Activated naive CD4-positive, alpha-beta T cell treated with anti-CD3 and anti-CD28 coated beads, Interleukin-2, amount 50 U/mL, for 24 hours (primary cell): ENCODE measurements at regions not wholly inside any gene's neighbourhood (a gene's known extent, or its start where the extent isn't known, plus 50 kb on each side); places are given as distances from the start of the nearest gene placed in this dataset.

Experiments used
- H3K27ac Mint-ChIP-seq: one replicate; pipeline ENCODE4 v1.8.0; 2021; ENCODE audit warnings: mild to moderate bottlenecking, mixed read lengths
- H3K27me3 Mint-ChIP-seq: one replicate; pipeline ENCODE4 v1.8.0; 2021; ENCODE audit warnings: mixed read lengths
- H3K36me3 Mint-ChIP-seq: one replicate; pipeline ENCODE4 v1.8.0; 2021; ENCODE audit warnings: mixed read lengths
- H3K4me1 Mint-ChIP-seq: one replicate; pipeline ENCODE4 v1.8.0; 2021; ENCODE audit warnings: mixed read lengths
- H3K4me3 Mint-ChIP-seq: one replicate; pipeline ENCODE4 v1.8.0; 2021; ENCODE audit warnings: mild to moderate bottlenecking, mixed read lengths
- H3K9me3 Mint-ChIP-seq: one replicate; pipeline ENCODE4 v1.8.0; 2021; ENCODE audit warnings: mixed read lengths

- H3K9me3 Mint-ChIP-seq = no peaks in the 10 kb centered on the region
- no peaks in the 10 kb centered on the region for H3K27me3 Mint-ChIP-seq
- H3K27ac Mint-ChIP-seq = no peak overlapping the region
- no peaks in the 10 kb centered on the region for H3K4me1 Mint-ChIP-seq
- H3K4me3 Mint-ChIP-seq = no peak overlapping the region
- no peaks in the 10 kb centered on the region for H3K36me3 Mint-ChIP-seq
Observed at GRCh38 chr13:61696676-61697075, 281.0 kb upstream of the PCDH20 start.

- H3K27ac Mint-ChIP-seq = no peak overlapping the region
- no peaks in the 10 kb centered on the region for H3K36me3 Mint-ChIP-seq
- no peak overlapping the region for H3K4me3 Mint-ChIP-seq
- H3K9me3 Mint-ChIP-seq = no peaks in the 10 kb centered on the region
- no peaks in the 10 kb centered on the region for H3K4me1 Mint-ChIP-seq
- no peaks in the 10 kb centered on the region for H3K27me3 Mint-ChIP-seq
Observed at GRCh38 chr13:61695147-61695546, 279.5 kb upstream of the PCDH20 start.

GRCh38 chr13:61692691-61693090 is 277.0 kb upstream of the PCDH20 start:
- Mint-ChIP-seq H3K4me1 (no peaks in the 10 kb centered on the region), H3K36me3 (no peaks in the 10 kb centered on the region), H3K4me3 (no peak overlapping the region), H3K9me3 (peaks cover 6% of the 10 kb centered on the region), H3K27me3 (no peaks in the 10 kb centered on the region), H3K27ac (no peak overlapping the region)

- Mint-ChIP-seq H3K4me1 (no peaks in the 10 kb centered on the region), H3K9me3 (peaks cover 19% of the 10 kb centered on the region), H3K36me3 (no peaks in the 10 kb centered on the region), H3K27ac (no peak overlapping the region), H3K4me3 (no peak overlapping the region), H3K27me3 (no peaks in the 10 kb centered on the region)
Observed at GRCh38 chr13:61685682-61686012, 270.0 kb upstream of the PCDH20 start.

GRCh38 chr13:61684976-61685681 is 269.5 kb upstream of the PCDH20 start:
- no peak overlapping the region for H3K4me3 Mint-ChIP-seq

GRCh38 chr13:61672756-61673155 is 257.1 kb upstream of the PCDH20 start:
- Mint-ChIP-seq H3K27ac (no peak overlapping the region), H3K4me1 (no peaks in the 10 kb centered on the region), H3K27me3 (no peaks in the 10 kb centered on the region), H3K4me3 (no peak overlapping the region), H3K36me3 (no peaks in the 10 kb centered on the region), H3K9me3 (peaks cover 9% of the 10 kb centered on the region)

More at GRCh38 chr13:61684976-61685681, 269.5 kb upstream of the PCDH20 start:
- Mint-ChIP-seq H3K4me1 (no peaks in the 10 kb centered on the region), H3K36me3 (no peaks in the 10 kb centered on the region), H3K27ac (no peak overlapping the region), H3K27me3 (no peaks in the 10 kb centered on the region), H3K9me3 (peaks cover 19% of the 10 kb centered on the region)

- Mint-ChIP-seq H3K4me3 (no peak overlapping the region), H3K27me3 (no peaks in the 10 kb centered on the region), H3K9me3 (peaks cover 5% of the 10 kb centered on the region), H3K36me3 (no peaks in the 10 kb centered on the region), H3K27ac (no peak overlapping the region), H3K4me1 (no peaks in the 10 kb centered on the region)
Observed at GRCh38 chr13:61670384-61671161, 254.9 kb upstream of the PCDH20 start.

- H3K27ac Mint-ChIP-seq = no peak overlapping the region
Observed at GRCh38 chr13:61664801-61665705, 249.4 kb upstream of the PCDH20 start.

GRCh38 chr13:61654481-61654880 is 238.8 kb upstream of the PCDH20 start:
- H3K4me1 Mint-ChIP-seq = no peaks in the 10 kb centered on the region
- H3K27me3 Mint-ChIP-seq = no peaks in the 10 kb centered on the region
- no peak overlapping the region for H3K4me3 Mint-ChIP-seq
- H3K27ac Mint-ChIP-seq = no peak overlapping the region
- H3K9me3 Mint-ChIP-seq = peaks cover 8% of the 10 kb centered on the region
- H3K36me3 Mint-ChIP-seq = no peaks in the 10 kb centered on the region

More at GRCh38 chr13:61664801-61665705, 249.4 kb upstream of the PCDH20 start:
- Mint-ChIP-seq H3K36me3 (no peaks in the 10 kb centered on the region), H3K27me3 (no peaks in the 10 kb centered on the region), H3K9me3 (no peaks in the 10 kb centered on the region), H3K4me3 (no peak overlapping the region), H3K4me1 (no peaks in the 10 kb centered on the region)

GRCh38 chr13:61648547-61648946 is 232.9 kb upstream of the PCDH20 start:
- H3K4me1 Mint-ChIP-seq = no peaks in the 10 kb centered on the region
- no peaks in the 10 kb centered on the region for H3K36me3 Mint-ChIP-seq
- H3K27ac Mint-ChIP-seq = no peak overlapping the region
- peaks cover 6% of the 10 kb centered on the region for H3K9me3 Mint-ChIP-seq
- H3K27me3 Mint-ChIP-seq = no peaks in the 10 kb centered on the region
- no peak overlapping the region for H3K4me3 Mint-ChIP-seq

- no peak overlapping the region for H3K27ac Mint-ChIP-seq
- no peaks in the 10 kb centered on the region for H3K36me3 Mint-ChIP-seq
- no peaks in the 10 kb centered on the region for H3K27me3 Mint-ChIP-seq
- no peak overlapping the region for H3K4me3 Mint-ChIP-seq
- no peaks in the 10 kb centered on the region for H3K4me1 Mint-ChIP-seq
- H3K9me3 Mint-ChIP-seq = peaks cover 11% of the 10 kb centered on the region
Observed at GRCh38 chr13:61612192-61612591, 196.5 kb upstream of the PCDH20 start.

- peaks cover 11% of the 10 kb centered on the region for H3K9me3 Mint-ChIP-seq
- H3K27me3 Mint-ChIP-seq = no peaks in the 10 kb centered on the region
- H3K4me3 Mint-ChIP-seq = no peak overlapping the region
- no peaks in the 10 kb centered on the region for H3K36me3 Mint-ChIP-seq
- no peaks in the 10 kb centered on the region for H3K4me1 Mint-ChIP-seq
- H3K27ac Mint-ChIP-seq = no peak overlapping the region
Observed at GRCh38 chr13:61608138-61608537, 192.5 kb upstream of the PCDH20 start.

- no peaks in the 10 kb centered on the region for H3K27me3 Mint-ChIP-seq
- no peak overlapping the region for H3K27ac Mint-ChIP-seq
- H3K4me3 Mint-ChIP-seq = no peak overlapping the region
- no peaks in the 10 kb centered on the region for H3K4me1 Mint-ChIP-seq
- no peaks in the 10 kb centered on the region for H3K36me3 Mint-ChIP-seq
- H3K9me3 Mint-ChIP-seq = peaks cover 6% of the 10 kb centered on the region
Observed at GRCh38 chr13:61600360-61601033, 184.8 kb upstream of the PCDH20 start.

- Mint-ChIP-seq H3K27ac (no peak overlapping the region), H3K4me3 (no peak overlapping the region), H3K27me3 (no peaks in the 10 kb centered on the region), H3K9me3 (peaks cover 1% of the 10 kb centered on the region), H3K36me3 (no peaks in the 10 kb centered on the region), H3K4me1 (no peaks in the 10 kb centered on the region)
Observed at GRCh38 chr13:61592489-61592888, 176.8 kb upstream of the PCDH20 start.

- H3K36me3 Mint-ChIP-seq = no peaks in the 10 kb centered on the region
- H3K27me3 Mint-ChIP-seq = no peaks in the 10 kb centered on the region
- H3K4me3 Mint-ChIP-seq = no peak overlapping the region
- no peak overlapping the region for H3K27ac Mint-ChIP-seq
- peaks cover 13% of the 10 kb centered on the region for H3K9me3 Mint-ChIP-seq
- no peaks in the 10 kb centered on the region for H3K4me1 Mint-ChIP-seq
Observed at GRCh38 chr13:61575973-61576372, 160.3 kb upstream of the PCDH20 start.
